GM19467 (cell line): ENCODE measurements at regions not wholly inside any gene's neighbourhood (a gene's known extent, or its start where the extent isn't known, plus 50 kb on each side); places are given as distances from the start of the nearest gene placed in this dataset.

ENCODE experiments used
- ATAC-seq: cut with Tn5 transposase; IDR thresholded peaks from one replicate; pipeline ENCODE4 v1.9.1; 2021; ENCODE audit warnings: mild to moderate bottlenecking, moderate library complexity; ENCODE audit not compliant: unreplicated experiment

GRCh38 chr19:28292822-28293500 is 920.0 kb downstream of the UQCRFS1 start:
- ATAC-seq, result no peak

DNA sequence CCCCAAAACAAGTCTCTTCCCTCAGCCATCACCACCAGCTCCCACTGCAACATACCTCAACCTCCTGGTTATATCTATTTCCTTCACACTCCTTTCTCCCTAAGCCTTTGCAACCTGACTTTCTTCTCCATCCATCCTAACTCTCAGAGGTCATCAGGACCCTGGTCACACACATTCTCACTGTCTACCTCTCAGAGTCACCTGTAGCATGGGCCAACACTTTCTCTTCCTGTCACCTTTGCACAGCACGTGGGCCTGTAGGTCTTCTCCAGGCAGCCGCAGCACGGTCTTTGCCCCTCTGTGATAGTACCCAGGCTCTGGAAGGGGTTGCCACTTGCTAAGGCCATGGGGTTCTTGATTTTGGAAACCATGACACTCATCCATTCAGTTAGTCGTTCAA is 921.1 kb downstream of the UQCRFS1 start:
- no peak for ATAC-seq

DNA sequence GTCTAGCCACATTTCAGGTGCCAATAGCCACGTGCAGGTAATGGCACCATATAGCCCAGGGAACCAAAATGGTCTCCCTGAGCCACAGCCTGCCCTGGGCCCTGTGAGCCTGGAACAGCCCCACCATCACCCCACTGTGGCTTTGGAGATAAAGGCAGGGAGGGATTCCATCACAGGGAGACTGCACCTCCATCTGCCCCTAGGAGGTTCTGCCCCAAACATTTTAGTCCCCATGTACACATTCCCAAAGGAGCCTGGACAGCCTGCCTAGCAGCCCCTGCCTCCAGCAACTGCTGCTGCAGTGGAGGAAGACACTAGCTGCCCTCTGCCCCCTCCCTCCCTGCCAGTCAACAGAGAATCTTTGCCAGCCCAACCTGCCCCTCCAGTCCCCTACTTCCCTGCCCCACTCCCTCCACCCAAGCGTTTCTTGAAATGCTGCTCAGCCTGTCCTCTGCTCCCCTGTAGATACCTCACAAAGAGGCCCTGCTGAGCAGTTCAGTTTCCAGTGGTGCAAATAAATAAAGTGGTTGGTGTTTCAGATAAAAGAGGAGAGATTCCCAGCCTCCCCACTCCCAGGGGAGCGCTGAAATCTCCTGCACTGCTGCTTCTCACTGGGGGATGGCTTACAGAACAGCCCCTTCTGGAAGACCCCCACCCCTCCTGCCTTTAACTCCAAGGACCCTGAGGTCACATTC is 921.8 kb downstream of the UQCRFS1 start:
- no peak for ATAC-seq

DNA sequence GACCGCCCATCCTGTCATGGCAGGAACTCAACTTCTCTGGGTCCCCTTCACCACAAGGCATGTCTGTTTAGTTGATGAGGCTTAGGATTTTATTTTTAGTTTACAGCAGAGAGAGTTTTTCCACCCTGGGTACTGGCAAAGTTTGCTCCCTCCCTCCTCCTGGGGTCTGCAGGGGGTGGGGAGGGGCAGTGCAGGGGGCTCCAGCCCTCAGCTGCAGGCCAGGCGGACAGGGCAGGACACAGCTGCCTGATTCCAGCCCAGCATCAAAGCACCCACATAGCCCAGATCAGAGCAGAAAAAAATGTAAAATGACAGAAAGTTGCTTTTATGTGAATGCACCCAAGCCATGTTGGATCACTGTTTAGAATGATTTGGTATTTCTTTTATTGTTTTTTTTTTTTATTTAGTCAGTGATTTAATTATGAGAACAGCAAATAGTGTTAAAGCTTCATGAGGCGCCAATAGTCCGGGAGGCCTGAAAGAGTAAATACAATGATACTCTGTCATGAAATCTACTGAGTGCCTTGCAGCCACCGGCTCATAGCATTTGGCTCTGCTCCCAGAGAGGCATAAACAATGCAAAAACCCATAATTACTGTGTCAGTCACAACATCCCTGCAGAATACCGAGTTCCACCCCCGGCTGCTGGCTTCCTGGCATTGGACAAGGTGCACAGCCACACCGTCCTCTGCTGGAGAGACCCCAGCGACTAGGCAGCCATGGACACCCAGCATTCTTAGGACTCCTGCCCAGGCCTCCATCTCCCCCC is 923.5 kb downstream of the UQCRFS1 start:
- no peak for ATAC-seq

DNA sequence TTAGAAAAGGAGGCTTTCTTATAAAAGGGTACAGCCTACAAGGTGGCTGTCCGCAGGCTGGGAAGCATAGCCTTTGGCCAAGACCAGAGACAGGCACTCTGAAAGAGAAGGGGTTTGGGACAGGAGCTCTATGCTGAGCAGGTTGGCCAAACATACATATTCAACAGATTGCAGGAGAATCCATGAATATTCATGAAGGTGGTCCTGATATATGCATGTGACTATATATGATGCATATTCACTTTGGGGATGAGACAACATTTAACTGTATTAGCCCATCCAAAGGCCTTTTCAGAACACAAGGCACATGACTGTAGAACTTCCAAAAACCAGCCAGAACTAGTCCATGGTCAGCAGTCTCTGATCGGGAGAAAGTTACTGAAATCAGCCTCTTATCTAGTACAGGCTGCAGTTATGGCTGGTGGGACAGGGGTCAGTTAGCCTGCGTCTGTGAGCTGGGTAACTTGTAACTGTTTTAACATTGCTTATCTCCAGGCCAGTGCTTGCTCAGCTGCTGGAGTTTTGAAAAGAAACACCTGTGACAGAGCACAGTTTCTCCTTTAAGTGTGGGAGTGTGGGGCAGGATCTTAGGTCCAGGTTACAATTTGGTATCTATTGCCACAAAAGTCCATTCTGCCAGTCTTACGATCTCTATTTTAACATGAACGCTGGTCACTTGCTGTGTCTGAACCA is 924.2 kb downstream of the UQCRFS1 start:
- ATAC-seq, result no peak

GRCh38 chr19:28285917-28286316 is 927.0 kb downstream of the UQCRFS1 start:
- no peak for ATAC-seq

GRCh38 chr19:28285078-28285477 is 927.9 kb downstream of the UQCRFS1 start:
- no peak for ATAC-seq

DNA sequence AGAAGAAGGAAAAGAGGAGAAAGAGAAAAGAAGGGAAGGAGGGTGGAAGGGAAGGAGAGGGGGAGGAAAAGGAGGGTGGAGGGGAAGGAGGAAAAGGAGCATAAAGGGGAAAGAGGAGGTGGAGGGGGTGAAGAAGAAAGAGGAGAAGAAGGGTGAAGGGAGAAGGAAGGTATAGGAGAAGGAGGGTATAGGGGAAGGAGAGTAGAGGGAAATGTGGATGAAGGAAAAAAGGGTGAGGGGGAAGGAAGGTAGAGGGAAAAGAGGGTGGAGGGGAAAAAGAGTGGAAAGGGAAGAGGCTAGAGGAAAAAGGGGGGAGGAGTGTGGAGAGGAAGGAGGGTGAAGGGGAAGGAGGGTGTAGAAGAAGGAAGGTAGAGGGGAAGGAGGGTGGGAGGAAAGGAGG is 928.6 kb downstream of the UQCRFS1 start:
- ATAC-seq, result no peak

GRCh38 chr19:28283592-28283991 is 929.4 kb downstream of the UQCRFS1 start:
- no peak for ATAC-seq

- ATAC-seq, result no peak
Observed at GRCh38 chr19:28281676-28282075, 931.3 kb downstream of the UQCRFS1 start.

GRCh38 chr19:28264556-28264955 is 948.4 kb downstream of the UQCRFS1 start:
- ATAC-seq, result no peak

- ATAC-seq, result no peak
Observed at GRCh38 chr19:28258829-28259228, 954.1 kb downstream of the UQCRFS1 start.

GRCh38 chr19:28257396-28257795 is 955.6 kb downstream of the UQCRFS1 start:
- ATAC-seq, result no peak

- ATAC-seq, result no peak
Observed at GRCh38 chr19:28247243-28247642, 965.7 kb downstream of the UQCRFS1 start.

DNA sequence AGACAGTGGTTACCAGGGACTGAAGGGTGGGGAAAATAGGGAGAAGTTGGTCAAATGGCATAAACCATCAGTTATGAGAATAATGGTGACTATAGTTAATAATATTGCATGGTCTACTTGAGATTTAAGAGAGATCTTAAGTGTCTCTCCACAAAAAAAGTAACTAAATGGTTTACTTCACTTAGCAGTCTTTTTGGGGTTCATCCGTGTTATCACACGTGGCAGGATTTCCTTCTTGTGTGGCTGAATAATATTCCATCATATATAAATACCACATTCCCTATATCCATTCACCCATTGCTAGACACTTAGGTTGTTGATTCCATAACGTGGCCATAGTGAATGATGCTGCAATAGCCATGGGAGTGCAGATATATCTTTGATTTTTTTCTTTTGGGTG is 967.0 kb downstream of the UQCRFS1 start:
- ATAC-seq, result no peak

DNA sequence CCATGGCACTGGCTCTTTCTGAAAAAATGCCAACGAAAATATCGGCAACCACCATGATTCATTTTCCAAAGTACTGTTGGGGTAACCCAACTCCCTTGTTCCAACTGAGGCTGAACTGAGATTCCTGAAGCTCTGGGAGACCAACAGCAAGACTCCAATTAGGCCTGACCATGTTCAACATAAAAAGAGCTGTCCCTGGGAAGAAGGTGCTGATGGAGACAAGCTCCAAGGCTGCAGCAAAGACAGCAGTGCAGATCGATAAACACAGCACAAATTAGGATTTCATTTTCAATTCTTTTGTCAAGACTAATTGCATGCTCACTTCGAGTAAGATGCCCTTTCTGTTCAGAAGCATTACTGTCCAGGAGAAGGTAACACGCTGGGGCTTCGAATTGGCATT is 968.0 kb downstream of the UQCRFS1 start:
- no peak for ATAC-seq

- no peak for ATAC-seq
Observed at GRCh38 chr19:28242317-28242927, 970.5 kb downstream of the UQCRFS1 start.

GRCh38 chr19:28239270-28239669 is 973.7 kb downstream of the UQCRFS1 start:
- ATAC-seq, result no peak

DNA sequence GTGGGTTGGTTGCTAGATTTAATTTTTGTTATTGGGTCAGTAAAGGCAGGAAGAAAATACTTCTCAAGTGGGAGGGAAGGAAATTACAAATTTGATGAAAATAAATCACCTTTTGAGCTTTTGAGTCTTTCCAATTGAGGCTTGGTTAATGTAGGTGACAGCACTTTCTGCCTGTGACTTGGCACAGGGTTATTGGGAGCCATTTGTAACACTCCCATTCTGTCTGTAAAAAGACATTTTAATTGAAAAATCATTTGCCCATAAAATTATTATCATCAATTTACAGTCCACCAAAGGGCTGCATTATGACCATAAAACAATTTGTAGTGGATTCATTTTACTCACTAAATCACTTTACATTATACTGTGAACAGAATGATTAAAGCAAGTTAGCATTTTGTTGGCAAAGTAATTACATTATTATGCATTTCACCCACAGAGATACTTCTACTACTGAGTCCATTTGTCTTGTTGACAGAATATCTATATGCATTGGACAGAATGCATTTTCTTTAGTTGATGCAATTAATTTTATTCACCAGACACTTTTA is 974.6 kb downstream of the UQCRFS1 start:
- no peak for ATAC-seq

DNA sequence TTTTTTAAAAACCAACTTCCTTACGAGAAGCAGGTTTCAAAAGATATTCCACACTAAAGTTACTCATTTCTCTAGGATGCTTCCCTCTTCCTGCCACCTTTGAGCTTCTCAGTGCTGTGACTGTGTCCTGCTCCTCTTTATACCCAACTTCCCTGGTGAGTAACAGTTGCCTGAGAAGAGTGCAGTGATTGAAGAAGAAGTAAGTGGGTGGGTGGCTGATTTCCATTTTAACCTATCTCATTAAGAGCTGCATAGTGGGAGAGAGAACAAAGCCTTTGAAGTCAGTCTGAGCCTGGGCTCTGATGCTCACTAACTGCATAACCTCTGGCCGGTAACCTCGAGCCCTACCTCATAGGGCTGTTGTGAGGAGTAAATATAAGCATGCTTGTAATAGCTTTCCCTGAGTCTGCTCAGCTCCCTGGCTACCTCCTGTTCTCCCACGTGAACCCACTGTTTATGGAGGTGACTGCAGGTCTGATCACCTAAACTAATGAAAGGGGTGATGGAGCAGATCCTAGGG is 977.3 kb downstream of the UQCRFS1 start:
- no peak for ATAC-seq
